ENCODE measurements at regions not wholly inside any gene's neighbourhood (a gene's known extent, or its start where the extent isn't known, plus 50 kb on each side); places are given as distances from the start of the nearest gene placed in this dataset.

DNA sequence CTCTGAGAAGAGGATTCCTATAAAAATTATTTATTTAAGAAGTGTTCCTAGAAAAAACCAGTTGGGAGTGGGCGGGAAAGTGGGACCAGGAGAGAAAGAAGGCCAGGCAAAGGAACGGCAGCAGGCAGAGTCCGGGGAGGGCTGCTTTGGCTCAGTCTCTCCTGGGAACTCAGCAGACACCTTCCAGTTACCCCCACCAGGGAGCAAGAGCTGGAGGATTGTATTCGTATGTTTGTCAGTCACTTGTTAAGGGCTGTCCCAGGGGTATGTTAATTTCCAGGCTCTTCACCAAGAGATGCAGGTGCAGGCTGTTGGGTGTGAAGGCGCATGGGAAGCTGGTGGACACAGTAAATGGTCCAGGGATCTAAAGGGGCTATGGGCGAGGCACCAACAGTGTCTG is 53.0 kb upstream of the CHD6 start:
- no peak for DNase-seq (ENCODE audit: low read depth, low spot score)

DNA sequence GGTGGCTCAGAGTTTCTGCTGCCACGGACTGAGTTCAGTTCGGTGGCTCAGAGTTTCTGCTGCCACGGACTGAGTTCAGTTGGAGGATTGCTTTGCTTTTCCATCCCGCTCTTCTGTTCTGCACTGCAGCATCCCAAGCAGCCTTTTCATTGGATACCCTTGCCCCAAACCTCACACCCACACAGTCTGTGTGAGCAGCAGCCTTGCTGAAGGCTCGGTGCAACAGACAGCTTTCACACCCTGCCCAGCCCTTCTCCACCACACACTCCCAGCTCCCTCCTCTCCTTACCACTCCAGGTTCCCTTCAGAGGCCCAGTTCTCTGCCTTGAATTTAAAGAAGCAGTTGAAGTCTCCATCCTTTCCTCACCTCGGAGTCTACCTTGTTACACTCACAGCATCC is 52.5 kb upstream of the CHD6 start:
- no peak for DNase-seq (ENCODE audit: low read depth, low spot score)

DNA sequence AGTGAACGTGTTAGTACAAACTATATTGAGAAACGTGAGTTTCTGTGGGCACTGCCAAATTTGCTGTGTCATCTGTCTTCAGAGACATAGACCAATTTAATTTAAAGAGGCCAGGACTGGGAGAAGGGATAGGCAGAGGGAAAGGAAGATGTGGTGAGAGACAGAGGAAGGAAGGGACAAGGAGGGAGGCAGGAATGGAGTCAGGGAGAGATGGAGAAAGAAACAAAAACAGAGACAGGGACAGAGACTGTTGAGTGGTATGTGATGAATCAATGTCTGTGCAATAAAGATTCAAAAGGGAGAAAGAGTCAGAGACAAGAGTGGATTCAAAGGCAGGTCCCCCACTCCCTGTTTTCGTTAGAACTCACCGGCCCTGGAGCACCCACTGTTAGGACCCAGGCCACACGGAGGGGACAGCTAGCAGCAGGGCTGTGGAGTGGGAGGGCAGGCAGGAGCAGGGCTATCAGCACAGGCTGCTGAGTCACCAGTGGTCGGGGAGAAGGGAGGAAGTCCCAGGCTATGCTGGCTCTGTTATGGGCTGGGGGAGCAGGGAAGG is 51.6 kb upstream of the CHD6 start:
- DNase-seq (ENCODE audit: low read depth, low spot score) = no peak

DNA sequence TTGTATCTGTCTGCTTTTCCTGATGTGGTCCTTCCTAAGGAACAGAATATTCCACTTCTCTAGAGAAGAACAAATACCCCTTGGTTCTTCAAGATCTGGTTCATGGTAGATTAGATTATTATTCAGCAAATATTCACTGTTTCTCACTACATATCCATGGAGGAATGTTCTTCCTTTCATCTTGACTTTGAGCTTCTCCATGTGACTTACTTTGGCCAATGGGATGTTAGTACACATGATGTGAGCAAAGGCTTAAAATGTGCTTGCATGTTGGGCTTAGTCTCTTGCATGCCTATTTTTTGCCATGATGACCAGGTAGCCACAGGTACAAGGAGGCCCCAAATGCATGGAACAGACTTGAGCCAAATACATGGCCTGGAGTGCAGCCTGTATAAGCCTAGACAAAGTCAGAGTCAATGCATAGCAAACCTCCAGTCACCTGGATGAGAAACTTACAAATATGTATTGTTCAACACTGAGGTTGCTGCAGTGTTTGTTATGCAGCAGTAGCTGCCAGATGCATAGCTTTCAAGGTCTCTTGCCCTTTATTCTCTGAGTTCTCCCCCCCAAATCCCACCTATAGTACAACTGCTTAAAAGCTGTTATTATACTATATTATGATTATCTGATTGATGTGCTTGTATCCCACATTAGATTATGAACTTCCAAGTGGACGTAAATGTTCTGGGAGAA is 50.0 kb upstream of the CHD6 start:
- DNase-seq (ENCODE audit: low read depth, low spot score) = no peak

Measured in activated naive CD8-positive, alpha-beta T cell treated with anti-CD3 and anti-CD28 coated beads, Interleukin-2, amount 50 U/mL, for 16 hours (primary cell).